GM20431 (cell line): ENCODE measurements at regions not wholly inside any gene's neighbourhood (a gene's known extent, or its start where the extent isn't known, plus 50 kb on each side); places are given as distances from the start of the nearest gene placed in this dataset.
"Not testable (repeated sequence)": the region's sequence is repeated elsewhere in the genome, so short reads cannot be mapped to it uniquely, and the experiment has no call there.

ENCODE experiments used
- in situ Hi-C: fragments of 300-500 bp; cut with MseI, MboI; formaldehyde crosslinking; loops from one replicate; pipeline ENCODE4 v1.15.0; 2020; ENCODE audit warnings: low sequenced_read_pairs; ENCODE audit not compliant: unreplicated experiment

- in situ Hi-C loops, result loop anchor here (25.0 kb wide), 1 partner anchor 268 kb away; no protein-coding TSS in a partner anchor
These were observed 51.1 kb upstream of the CRY1 start for GRCh38 chr12:107144441-107144840.

DNA sequence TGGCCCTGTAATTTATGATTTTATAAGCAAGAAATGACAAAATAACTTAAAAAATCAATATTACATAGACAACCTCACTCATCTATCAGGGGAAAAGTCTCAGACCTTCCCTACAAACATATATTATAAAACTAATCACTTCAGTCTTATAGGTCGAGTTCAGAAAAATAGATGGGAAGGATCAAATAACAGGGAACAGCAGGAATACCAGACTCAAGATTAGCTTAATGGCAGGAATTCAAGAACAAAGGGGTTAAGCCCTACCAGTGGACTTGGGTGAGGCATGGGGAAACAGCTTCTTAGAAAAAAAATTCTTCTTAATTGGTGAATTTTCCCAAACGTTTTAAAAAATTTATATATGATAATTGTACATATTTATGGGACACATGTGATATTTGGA, 51.6 kb upstream of the CRY1 start:
- in situ Hi-C loops, result loop anchor here (25.0 kb wide), 1 partner anchor 267 kb away; no protein-coding TSS in a partner anchor

DNA sequence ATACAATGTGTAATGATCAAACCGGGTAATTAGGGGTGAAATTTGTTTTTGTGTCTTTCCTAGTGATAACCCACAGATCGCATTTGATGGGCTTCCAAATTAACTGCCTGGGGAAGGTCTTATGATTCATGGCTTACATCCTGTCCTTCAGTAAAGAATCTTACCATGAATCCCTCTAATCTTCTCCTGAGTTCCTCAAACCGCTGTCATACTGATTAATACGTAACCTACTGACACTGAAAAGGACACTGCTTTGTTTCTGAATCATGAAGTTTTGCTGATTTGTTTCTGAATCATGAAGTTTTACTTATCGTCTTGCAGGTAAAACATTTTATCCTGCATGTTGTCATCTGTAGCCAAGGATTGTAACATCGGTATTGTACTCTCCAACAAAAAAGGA, 52.0 kb upstream of the CRY1 start:
- in situ Hi-C loops, result loop anchor here (25.0 kb wide), 1 partner anchor 267 kb away; no protein-coding TSS in a partner anchor

- in situ Hi-C loops, result loop anchor here (25.0 kb wide), 1 partner anchor 264 kb away; no protein-coding TSS in a partner anchor
These were observed 54.8 kb upstream of the CRY1 start for GRCh38 chr12:107148107-107148506.

- in situ Hi-C loops, result no loop called here
These were observed 59.0 kb upstream of the CRY1 start for GRCh38 chr12:107152315-107152714.

GRCh38 chr12:107159384-107159900, 66.1 kb upstream of the CRY1 start:
- in situ Hi-C loops, result no loop called here

- in situ Hi-C loops, result no loop called here
These were observed 70.1 kb upstream of the CRY1 start for GRCh38 chr12:107163413-107163812.

GRCh38 chr12:107164392-107164791, 71.0 kb upstream of the CRY1 start:
- in situ Hi-C loops, result no loop called here

GRCh38 chr12:107165581-107165980, 72.2 kb upstream of the CRY1 start:
- in situ Hi-C loops, result no loop called here

- in situ Hi-C loops, result no loop called here
These were observed 74.4 kb upstream of the CRY1 start for GRCh38 chr12:107167756-107168155.

GRCh38 chr12:107169200-107169599, 75.9 kb upstream of the CRY1 start:
- in situ Hi-C loops, result no loop called here

DNA sequence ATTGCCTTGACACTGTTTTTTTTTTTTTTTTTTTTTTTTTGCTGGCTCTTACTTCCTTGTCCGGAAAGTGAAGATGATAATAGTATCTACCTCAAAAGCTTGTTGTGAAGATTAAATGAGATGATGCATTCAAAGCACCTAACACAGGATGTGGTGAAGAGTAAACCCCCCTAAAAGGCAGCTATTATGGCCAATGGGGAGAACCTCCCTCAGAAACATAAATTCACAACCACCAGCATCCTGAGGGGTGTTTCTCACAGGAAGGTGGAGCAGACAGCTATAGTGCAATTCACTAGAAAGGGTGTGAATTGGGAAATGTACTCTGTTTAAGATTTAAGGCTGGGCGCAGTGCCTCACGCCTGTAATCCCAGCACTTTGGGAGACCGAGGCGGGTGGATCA, 85.4 kb upstream of the CRY1 start:
- in situ Hi-C loops, result no loop called here

DNA sequence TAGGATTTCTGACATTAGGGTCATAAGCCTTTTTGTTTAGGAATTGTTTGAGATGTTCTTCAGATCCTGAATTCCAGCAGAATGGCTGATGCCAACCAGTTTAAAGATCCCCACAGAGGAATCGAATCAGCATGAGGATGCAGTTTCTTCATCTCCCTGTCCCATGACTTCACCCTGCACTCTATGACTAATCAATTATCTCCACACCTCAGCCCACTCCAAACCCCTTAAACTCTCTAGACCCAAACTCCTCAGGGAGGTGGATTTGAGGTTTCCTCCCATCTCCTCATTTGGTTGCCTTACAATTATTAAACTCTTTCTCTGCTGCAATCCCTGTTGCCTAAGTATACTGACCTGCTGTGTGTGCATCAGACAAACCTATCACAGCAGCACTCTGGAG, 86.5 kb upstream of the CRY1 start:
- in situ Hi-C loops, result no loop called here

GRCh38 chr12:107180272-107180671, 86.9 kb upstream of the CRY1 start:
- in situ Hi-C loops, result no loop called here

GRCh38 chr12:107184359-107184930, 91.1 kb upstream of the CRY1 start:
- in situ Hi-C loops, result no loop called here

GRCh38 chr12:107196681-107197080, 103.3 kb upstream of the CRY1 start:
- in situ Hi-C loops, result no loop called here

DNA sequence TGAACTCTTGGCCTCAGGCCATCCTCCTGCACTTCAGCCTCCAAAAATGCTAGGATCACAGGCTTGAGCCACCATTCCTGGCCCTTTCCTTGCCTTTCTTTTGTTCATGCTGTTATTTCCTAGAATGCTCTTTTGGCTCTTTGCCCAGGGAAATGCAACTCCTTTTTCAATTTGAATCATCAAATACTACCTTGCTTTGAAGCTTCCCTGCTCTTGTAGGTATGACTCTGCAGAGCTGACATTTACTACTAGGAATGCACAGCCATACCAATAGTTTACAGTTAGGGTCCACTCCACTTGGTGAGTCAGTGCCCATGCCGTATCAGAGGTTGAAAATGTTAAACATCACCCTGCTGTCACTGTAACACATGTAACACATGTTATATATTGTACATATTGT, 107.0 kb upstream of the CRY1 start:
- in situ Hi-C loops, result no loop called here

DNA sequence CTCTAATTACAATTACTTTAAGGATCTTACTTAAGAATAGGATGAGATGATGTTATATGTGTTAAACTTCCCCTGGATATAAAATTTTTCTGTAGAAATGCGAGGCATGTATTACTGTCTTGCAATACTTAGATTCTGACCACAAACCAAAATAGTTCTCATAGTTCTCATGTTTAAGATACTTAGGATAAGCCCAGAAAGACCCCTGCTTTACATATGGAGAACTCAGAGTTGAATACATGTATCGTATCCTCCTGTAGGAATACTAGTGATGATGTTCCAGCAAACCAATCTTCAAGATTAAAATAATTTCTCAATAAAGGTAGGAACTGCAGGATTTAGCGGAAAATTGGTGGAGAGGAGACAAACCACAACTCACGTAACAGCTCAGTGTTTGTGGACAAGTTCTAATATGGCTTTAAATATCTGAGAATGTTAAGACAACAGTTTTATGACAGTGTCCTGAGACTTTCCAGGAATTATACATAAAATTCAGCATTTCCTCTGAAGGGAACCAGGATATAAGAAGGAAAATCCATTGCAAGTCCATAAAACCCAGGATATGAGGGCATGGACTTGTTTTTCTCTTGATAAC, 114.7 kb upstream of the CRY1 start:
- in situ Hi-C loops, result no loop called here

- in situ Hi-C loops, result not testable (repeated sequence)
These were observed 116.4 kb upstream of the CRY1 start for GRCh38 chr12:107209700-107210099.

- in situ Hi-C loops, result not testable (repeated sequence)
These were observed 121.0 kb upstream of the CRY1 start for GRCh38 chr12:107214373-107214773.

- in situ Hi-C loops, result not testable (repeated sequence)
These were observed 123.1 kb upstream of the CRY1 start for GRCh38 chr12:107216411-107216810.

DNA sequence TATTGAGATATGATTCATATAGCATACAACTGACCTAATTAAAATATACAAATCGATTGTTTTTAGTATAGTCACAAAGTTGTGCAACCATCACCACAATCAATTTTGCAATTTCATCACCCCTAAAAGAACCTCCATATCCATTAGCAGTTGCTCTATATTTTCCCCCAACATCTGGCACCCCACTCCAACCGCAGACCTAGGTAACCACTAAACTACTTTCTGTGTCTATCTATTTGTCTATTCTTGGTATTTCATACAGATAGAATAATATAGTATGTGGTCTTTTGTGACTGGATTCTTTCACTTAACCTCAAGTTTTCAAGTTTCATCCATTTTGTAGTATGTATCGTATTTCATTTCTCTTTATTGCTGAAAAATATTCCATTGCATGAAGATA, 126.0 kb upstream of the CRY1 start:
- in situ Hi-C loops, result no loop called here
